ENCODE measurements at regions not wholly inside any gene's neighbourhood (a gene's known extent, or its start where the extent isn't known, plus 50 kb on each side); places are given as distances from the start of the nearest gene placed in this dataset.

- no peak for TF ChIP-seq EZH2 (IDR thresholded peaks at IDR 0.05; ENCODE audit: insufficient read depth, poor library complexity, severe bottlenecking)
- no peak for TF ChIP-seq EZH2phosphoT487 (IDR thresholded peaks at IDR 0.05; ENCODE audit: insufficient read depth, low read depth)
Observed at GRCh38 chr11:103730131-103730940, 306.1 kb upstream of the DDI1 start.

Measured in GM23248 (cell line).